ENCODE measurements at regions not wholly inside any gene's neighbourhood (a gene's known extent, or its start where the extent isn't known, plus 50 kb on each side); places are given as distances from the start of the nearest gene placed in this dataset.

DNA sequence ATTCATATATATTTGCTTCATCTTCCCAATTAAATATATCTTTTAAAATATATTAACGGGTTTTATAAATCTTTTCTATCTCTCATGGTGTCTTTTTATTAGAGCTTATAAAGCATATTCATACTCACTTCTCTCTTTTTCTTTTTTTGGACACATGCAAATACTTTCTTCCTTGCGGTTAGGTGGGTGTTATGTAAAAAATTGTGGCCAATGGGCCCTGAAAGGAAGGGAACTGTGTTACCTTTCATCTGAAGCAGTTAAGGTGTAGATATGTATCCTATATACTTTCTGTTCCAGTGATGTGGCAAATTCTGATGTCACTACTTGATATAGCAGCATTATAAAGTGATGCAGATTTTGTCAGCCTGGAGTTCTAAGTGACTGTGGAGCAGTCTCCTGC lies 714.5 kb downstream of the PLCL1 start:
- TF ChIP-seq EZH2 (IDR thresholded peaks at IDR 0.05; ENCODE audit: borderline replicate concordance, low read depth, low read length, poor library complexity, severe bottlenecking) (no peak), CTCF (conservative IDR thresholded peaks at IDR 0.05; ENCODE audit: low read depth, low read length) (no peak)

Measured in A673 (cell line).